GM12892 (cell line): ENCODE measurements at regions not wholly inside any gene's neighbourhood (a gene's known extent, or its start where the extent isn't known, plus 50 kb on each side); places are given as distances from the start of the nearest gene placed in this dataset.
"Not testable (repeated sequence)": the region's sequence is repeated elsewhere in the genome, so short reads cannot be mapped to it uniquely, and the experiment has no call there.

Source experiments
- DNase-seq: peaks from one replicate; pipeline ENCODE4 v3.0.0; 2011; ENCODE audit not compliant: insufficient read length
- FAIRE-seq: peaks from 2 replicates; lab custom pipeline; 2011; peaks lifted over from hg19 to GRCh38; lab: Jason Lieb, UNC
- POLR2A ChIP-seq: IDR thresholded peaks from 2 replicates; pipeline ENCODE4 v1.6.1; 2011; ENCODE audit warnings: low read depth, low read length, control low read depth
- POLR2AphosphoS5 ChIP-seq: IDR thresholded peaks from 2 replicates; pipeline ENCODE4 v1.6.1; 2011; ENCODE audit warnings: low read depth, low read length, control low read depth
- TAF1 ChIP-seq: IDR thresholded peaks from 2 replicates; pipeline ENCODE4 v1.6.1; 2011; ENCODE audit warnings: low read depth, mild to moderate bottlenecking, control low read depth, low read length, borderline replicate concordance

DNA sequence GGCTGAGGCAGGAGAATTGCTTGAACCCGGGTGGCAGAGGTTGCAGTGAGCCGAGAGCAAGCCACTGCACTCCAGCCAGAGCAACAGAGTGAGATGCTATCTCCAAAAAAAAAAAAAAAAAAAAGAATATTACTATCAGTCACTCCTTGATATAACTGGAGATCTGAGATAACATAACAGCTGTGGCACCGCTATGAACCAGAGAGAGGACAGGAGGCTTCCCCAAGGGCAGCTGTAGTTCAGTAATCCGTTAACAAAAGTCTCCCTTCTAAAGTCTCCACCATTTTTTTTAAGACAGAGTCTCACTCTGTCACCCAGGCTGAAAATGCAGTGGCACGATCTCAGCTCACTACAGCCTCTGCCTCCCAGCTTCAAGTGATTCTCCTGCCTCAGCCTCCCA, 120.5 kb downstream of the SEPTIN7 start:
- DNase-seq = not testable (repeated sequence)

DNA sequence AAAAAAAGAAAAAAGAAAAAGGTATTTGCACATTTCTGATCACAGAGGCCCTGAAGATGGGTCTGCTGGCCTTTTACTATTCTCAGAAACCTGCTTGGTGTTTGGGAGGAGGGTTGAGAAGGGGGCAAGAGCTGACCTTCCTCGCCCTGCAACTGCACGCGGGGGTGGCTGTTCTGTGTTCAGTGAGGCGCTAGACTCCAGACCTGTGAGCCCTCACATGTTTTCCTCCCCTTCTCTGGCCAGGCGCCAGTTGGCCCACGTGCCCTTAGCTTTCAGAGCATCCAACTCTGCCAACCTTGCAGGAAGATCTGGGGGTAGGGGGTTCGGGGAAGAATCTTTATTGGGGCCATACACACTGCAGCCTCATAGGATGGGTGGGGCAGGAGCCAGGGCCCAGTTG, 123.8 kb downstream of the SEPTIN7 start:
- FAIRE-seq, DNase-seq: not testable (repeated sequence)

More for the DNA sequence above, 120.5 kb downstream of the SEPTIN7 start:
- not testable (repeated sequence) for FAIRE-seq

DNA sequence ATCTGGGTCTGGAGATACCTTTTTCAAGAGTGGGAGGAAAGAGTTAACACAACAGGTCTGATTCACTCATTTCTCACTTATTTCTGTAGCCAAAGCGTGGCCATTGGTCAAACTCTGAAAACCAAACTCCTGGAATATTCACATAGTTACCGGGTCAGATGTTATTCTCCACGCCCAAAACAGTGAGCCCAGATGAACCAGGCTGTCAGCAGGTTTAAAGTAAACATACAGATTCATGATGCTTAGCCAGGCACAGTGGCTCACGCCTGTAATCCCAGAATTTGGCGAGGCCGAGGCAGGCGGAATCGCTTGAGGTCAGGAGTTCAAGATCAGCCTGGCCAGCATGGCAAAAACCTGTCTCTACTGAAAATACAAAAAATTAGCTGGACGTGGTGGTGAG, 126.1 kb downstream of the SEPTIN7 start:
- DNase-seq, FAIRE-seq: not testable (repeated sequence)

GRCh38 chr7:35931134-35931533, 130.3 kb downstream of the SEPTIN7 start:
- DNase-seq, FAIRE-seq: not testable (repeated sequence)

GRCh38 chr7:35931551-35931950, 130.7 kb downstream of the SEPTIN7 start:
- not testable (repeated sequence) for FAIRE-seq, DNase-seq

DNA sequence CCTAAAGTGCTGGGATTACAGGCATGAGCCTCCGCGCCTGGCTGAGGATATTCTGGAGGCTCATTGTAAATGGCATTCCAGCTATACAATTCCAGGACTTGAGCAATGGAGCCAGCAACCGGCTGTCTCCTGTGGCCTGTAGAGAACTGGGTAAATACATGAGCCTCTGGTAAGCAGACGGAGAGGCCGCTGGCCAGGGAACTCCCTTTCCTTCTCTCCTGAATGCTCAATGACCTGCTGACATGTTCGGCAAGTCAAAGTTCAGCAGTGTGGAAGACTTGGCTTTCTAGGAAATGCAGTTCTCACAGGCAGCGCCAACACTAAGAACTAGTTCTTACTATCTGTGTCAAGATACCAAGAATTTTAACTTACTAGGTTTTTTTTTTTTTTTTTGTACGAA, 139.8 kb downstream of the SEPTIN7 start:
- FAIRE-seq, DNase-seq: not testable (repeated sequence)

- not testable (repeated sequence) for DNase-seq, FAIRE-seq
Observed at GRCh38 chr7:35945621-35946020, 144.8 kb downstream of the SEPTIN7 start.

DNA sequence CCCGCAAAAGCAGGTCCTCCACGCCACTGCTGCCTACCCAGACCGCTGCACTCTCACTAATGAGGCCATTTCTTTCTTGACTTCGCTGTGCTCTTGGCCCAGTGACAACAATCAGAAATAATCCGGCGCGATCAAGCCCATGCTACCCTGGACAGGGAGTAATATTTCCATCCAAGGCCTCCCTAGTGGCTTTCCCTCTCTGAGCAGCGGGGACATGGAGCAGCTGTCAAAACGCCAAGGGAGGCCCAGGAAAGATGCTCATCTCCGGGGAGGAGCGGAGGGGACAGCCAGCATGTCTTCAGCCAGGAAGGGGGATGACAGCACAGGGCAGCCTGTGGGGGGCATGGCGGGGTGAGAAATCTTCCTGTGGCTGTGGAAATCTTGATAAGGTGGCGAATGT, 154.9 kb downstream of the SEPTIN7 start:
- not testable (repeated sequence) for DNase-seq, FAIRE-seq

DNA sequence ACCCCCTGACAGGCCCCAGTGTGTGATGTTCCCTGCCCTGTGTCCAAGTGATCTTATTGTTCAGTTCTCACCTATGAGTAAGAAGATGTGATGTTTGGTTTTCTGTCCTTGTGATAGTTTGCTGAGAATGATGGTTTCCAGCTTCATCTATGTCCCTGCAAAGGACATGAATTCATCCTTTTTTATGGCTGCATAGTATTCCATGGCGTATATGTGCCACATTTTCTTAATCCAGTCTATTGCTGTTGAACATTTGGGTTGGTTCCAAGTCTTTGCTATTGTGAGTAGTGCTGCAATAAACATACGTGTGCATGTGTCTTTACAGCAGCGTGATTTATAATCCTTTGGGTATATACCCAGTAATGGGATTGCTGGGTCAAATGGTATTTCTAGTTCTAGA, 156.1 kb downstream of the SEPTIN7 start:
- FAIRE-seq, DNase-seq: not testable (repeated sequence)

DNA sequence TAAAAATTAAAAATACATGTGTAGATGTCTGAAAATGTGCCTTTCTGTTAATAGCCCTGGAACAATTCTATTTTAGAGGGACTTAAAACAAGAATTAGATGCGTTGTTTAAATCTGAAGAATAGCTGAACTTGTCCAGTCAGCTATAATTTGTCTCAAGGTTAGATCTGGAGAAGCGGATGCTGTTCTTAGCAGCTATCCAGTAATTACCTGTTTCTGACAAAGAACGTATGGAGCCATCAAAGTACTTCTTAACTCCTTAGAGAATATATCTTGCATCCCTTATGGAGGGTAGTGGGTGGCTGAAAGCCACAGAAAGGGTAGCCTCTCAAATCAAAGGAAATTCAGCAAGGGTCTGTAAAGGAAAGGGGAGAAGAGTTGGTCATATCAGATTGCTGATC, 160.4 kb downstream of the SEPTIN7 start:
- DNase-seq = not testable (repeated sequence)
- FAIRE-seq = peak; percentile 30

GRCh38 chr7:35962607-35963006, 161.8 kb downstream of the SEPTIN7 start:
- not testable (repeated sequence) for FAIRE-seq

DNA sequence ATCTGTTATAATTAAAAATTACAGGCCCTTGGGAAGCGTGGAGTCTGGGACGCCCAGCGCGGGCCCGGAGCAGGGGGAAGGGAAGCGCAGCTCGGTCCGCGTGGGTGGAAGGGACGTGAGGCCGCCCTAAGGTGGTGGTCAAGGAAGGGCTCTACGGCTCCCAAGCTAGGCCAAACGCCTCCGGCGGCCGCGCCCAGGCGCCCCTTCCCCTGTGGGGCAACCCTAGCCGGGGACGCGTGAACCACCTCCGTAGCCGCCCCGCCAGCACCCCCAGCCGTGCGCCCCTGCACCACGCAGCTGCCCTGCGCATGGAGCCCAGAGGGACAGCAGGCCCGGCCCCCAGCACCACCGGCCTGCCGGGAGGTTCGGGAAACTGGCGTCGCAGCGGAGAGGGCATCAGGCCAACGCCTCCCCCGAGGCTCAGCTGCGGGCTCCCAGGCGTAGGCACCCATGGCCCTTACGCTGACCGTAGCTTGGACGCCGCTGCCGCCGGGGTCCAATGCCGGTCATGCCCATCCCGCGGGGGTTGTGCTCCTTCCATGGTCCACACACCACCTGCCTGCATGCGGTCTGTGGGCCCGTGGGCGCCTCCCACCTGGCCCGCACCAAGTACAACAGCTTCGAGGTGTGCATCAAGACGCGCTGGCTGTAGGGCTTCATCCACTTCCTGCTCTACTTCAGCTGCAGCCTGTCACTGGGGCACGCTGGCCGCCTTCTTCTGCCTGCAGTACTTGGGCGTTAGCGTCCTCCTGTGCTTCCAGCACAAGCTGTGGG, 166.7 kb downstream of the SEPTIN7 start:
- TF ChIP-seq POLR2A (no peak), TAF1 (no peak), POLR2AphosphoS5 (no peak)

More at GRCh38 chr7:35962607-35963006, 161.8 kb downstream of the SEPTIN7 start:
- DNase-seq = not testable (repeated sequence)

DNA sequence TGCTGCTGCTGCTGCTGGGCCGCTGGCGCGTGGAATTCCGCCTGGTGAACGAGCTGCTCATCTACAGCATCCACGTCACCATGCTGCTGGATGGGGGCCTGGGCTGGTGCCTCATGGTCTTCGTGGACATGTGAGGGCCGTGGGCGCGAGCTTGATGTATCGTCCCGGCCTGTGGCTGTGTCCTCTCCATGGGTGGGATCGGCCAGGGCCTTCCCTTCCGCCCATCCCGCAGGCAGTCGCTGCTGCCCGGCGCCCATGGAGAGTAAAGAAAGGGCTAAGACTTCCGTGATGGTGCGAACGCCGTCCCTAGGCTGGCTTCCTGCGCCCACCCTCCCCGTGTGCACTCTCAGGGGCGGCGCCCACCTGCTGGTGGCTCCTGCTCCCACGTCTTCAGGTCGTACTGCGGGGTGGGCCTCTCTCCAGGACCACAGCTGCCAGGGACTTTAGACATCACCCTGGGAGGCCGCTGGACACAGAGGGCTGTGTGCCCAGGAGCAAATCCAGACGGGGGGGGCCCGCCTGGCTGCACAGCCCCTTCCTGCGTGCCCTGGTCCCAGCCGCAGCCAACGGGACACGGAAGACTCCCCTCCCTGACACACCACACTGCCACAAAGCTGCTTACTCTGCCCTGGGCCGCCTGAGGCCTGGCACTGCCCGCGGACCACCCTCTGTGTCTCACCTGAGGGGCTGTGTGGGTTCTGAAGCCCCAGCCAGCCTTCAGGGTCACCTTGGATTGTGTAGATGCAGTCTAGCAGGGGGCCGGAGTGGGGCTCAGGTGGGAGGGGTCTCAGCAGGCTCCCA, 167.5 kb downstream of the SEPTIN7 start:
- TF ChIP-seq POLR2A (no peak), TAF1 (no peak), POLR2AphosphoS5 (no peak)
- FAIRE-seq = no peak
- no peak for DNase-seq

More for the DNA sequence above, 166.7 kb downstream of the SEPTIN7 start:
- no peak for FAIRE-seq
- DNase-seq = no peak

DNA sequence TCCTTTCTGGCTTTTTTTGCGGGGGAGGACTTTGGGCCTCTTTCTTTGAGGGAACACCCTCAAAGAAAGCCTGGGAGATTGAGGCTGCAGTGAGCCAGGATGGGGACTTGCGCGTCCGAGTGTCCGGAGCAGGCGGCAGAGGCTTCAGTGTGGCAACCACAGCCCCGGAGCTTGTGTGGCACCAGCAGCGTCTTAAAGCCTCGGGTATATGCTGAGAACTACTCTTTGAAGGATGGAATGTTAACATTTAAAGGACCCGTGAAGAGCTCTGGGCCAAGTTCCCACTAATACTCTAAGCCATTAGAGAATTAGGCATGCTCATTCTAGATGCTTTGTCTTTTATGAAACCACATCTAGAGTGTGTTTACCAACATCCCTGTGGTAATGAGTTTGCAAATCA, 168.2 kb downstream of the SEPTIN7 start:
- DNase-seq (no peak), FAIRE-seq (no peak)
- no peak for TF ChIP-seq TAF1
- no peak for TF ChIP-seq POLR2AphosphoS5
- TF ChIP-seq POLR2A = no peak
